Prostate gland (tissue), 2 donors: ENCODE measurements at regions not wholly inside any gene's neighbourhood (a gene's known extent, or its start where the extent isn't known, plus 50 kb on each side); places are given as distances from the start of the nearest gene placed in this dataset.

Experiments
- DNase-seq: peaks from one replicate; pipeline ENCODE4 v3.0.0-alpha.2; 2019; ENCODE audit warnings: low spot score
- H3K27ac ChIP-seq, 2 donors: fragments of 200-600 bp; sonication (generic); 2 replicates each; pipeline ENCODE4 v1.5.1; 2017 to 2019
- H3K27me3 ChIP-seq: fragments of 200-600 bp; sonication (generic); replicated peaks from 2 replicates; pipeline ENCODE4 v1.5.1; 2019; ENCODE audit not compliant: insufficient read depth
- H3K36me3 ChIP-seq, 2 donors: fragments of 200-600 bp; sonication (generic); 1 replicate in 1 of 2; 2 replicates in 1 of 2; pipeline versions ENCODE4 v1.5.1 to v1.8.1; 2017 to 2019
- H3K4me1 ChIP-seq: fragments of 200-600 bp; sonication (generic); replicated peaks from 2 replicates; pipeline ENCODE4 v1.5.1; 2019
- H3K4me3 ChIP-seq, 2 donors: fragments of 200-600 bp; sonication (generic); 2 replicates each; pipeline ENCODE4 v1.5.1; 2017 to 2019
- H3K9me3 ChIP-seq: fragments of 200-600 bp; sonication (generic); 2 replicates; pipeline ENCODE4 v1.5.1; 2017
- CTCF ChIP-seq, 4 experiments: fragments of 200-600 bp in 2 of 4; fragments of 450-650 bp in 2 of 4; sonication (generic) in 2 of 4; IDR thresholded peaks; 1 replicate in 3 of 4; 2 replicates in 1 of 4; pipeline ENCODE4 v1.5.1; 2016 to 2019; ENCODE audit warnings: antibody characterized with exemption in 4 of 4, mild to moderate bottlenecking in 2 of 4, moderate library complexity in 2 of 4
- POLR2A ChIP-seq: fragments of 450-650 bp; IDR thresholded peaks from one replicate; pipeline ENCODE4 v1.6.1; 2016; ENCODE audit warnings: antibody characterized with exemption, mild to moderate bottlenecking
- POLR2AphosphoS5 ChIP-seq: sonication (generic); formaldehyde crosslinking; IDR thresholded peaks from one replicate; pipeline ENCODE4 v1.6.1; 2017; ENCODE audit warnings: antibody characterized with exemption
- WGBS: methylation state at CpG from one replicate; pipeline ENCODE4 v1.1.5; 2018; 5-methylcytosine and 5-hydroxymethylcytosine counted together
- intact Hi-C: fragments of 100-400 bp; cut with DNase I; formaldehyde crosslinking; loops from one replicate; pipeline ENCODE4 v1.14.2; 2022

GRCh38 chr17:70013911-70014310, 61.1 kb upstream of the KCNJ16 start:
- DNase-seq, result no peak
- Histone ChIP-seq H3K36me3 (no peaks in the 10 kb centered on the region), H3K27me3 (no peaks in the 10 kb centered on the region), H3K27ac (no peak overlapping the region), H3K9me3 (no peaks in the 10 kb centered on the region), H3K4me1 (no peaks in the 10 kb centered on the region), H3K4me3 (no peak overlapping the region)
- 30% methylated on average over 4 of the region's 4 CpGs for WGBS
- intact Hi-C loops, result no loop called here
- TF ChIP-seq CTCF (IDR thresholded peaks at IDR 0.05) (no peak), POLR2A (no peak), POLR2AphosphoS5 (no peak)

GRCh38 chr17:70017112-70017511, 57.9 kb upstream of the KCNJ16 start:
- Histone ChIP-seq H3K27me3 (no peaks in the 10 kb centered on the region), H3K27ac (no peak overlapping the region), H3K4me3 (no peak overlapping the region), H3K9me3 (no peaks in the 10 kb centered on the region), H3K4me1 (no peaks in the 10 kb centered on the region), H3K36me3 (no peaks in the 10 kb centered on the region)
- DNase-seq, result no peak
- no peak for TF ChIP-seq CTCF (IDR thresholded peaks at IDR 0.05)
- no peak for TF ChIP-seq POLR2AphosphoS5
- TF ChIP-seq POLR2A, result no peak
- intact Hi-C loops, result no loop called here
- WGBS, result 100% methylated on average over 1 of the region's 1 CpG

DNA sequence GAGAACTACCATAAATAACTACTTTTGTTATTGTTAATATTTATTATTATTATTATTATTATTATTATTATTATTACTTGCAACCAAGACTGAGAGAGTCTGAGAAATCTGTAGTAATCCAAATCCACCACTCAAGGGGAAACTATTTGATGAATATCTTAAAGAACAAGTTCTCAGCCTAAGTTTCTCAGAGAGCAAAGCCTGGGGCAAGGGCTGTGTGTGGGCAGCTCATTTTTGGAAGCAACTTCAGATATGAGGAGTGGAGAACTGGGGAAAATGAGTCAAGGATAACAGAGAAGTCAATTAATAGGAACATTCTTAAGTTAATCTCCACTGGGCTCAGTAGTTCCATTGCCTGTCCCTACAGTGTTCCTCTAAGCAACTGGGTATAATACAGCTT, 57.1 kb upstream of the KCNJ16 start:
- Histone ChIP-seq H3K4me3 (no peak overlapping the region), H3K27ac (no peak overlapping the region), H3K9me3 (no peaks in the 10 kb centered on the region), H3K4me1 (no peaks in the 10 kb centered on the region), H3K36me3 (no peaks in the 10 kb centered on the region), H3K27me3 (no peaks in the 10 kb centered on the region)
- DNase-seq, result no peak
- intact Hi-C loops, result no loop called here
- TF ChIP-seq POLR2AphosphoS5 (no peak), POLR2A (no peak), CTCF (IDR thresholded peaks at IDR 0.05) (no peak)

GRCh38 chr17:70021726-70022125, 53.3 kb upstream of the KCNJ16 start:
- Histone ChIP-seq H3K9me3 (no peaks in the 10 kb centered on the region), H3K27me3 (no peaks in the 10 kb centered on the region), H3K4me1 (no peaks in the 10 kb centered on the region), H3K4me3 (no peak overlapping the region), H3K27ac (no peak overlapping the region), H3K36me3 (no peaks in the 10 kb centered on the region)
- intact Hi-C loops, result no loop called here
- WGBS, result 63% methylated on average over 5 of the region's 5 CpGs
- TF ChIP-seq CTCF (IDR thresholded peaks at IDR 0.05), result no peak
- TF ChIP-seq POLR2AphosphoS5, result no peak
- no peak for TF ChIP-seq POLR2A
- DNase-seq, result no peak

DNA sequence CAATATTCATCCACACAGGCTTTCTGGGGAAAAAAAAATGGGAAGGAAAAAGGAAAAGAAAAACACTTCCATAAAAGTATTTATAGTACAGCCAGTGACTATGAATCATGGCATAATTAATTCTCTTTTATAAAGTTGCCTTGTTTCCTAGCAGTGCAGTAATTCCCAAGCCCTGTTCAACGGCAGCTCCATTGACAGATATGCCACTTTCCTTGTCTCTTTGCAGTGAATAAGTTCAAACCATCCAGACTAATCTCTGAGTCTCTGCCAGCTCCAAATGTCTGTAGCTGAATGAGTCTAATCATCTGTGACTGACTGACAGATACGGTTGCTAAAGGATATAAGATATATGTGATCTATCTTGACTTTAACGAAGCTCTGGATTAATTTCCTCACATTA, 52.9 kb upstream of the KCNJ16 start:
- intact Hi-C loops, result no loop called here
- Histone ChIP-seq H3K36me3 (no peaks in the 10 kb centered on the region), H3K27me3 (no peaks in the 10 kb centered on the region), H3K4me3 (no peak overlapping the region), H3K27ac (no peak overlapping the region), H3K4me1 (no peaks in the 10 kb centered on the region), H3K9me3 (no peaks in the 10 kb centered on the region)
- DNase-seq, result no peak
- no peak for TF ChIP-seq POLR2AphosphoS5
- no peak for TF ChIP-seq CTCF (IDR thresholded peaks at IDR 0.05)
- TF ChIP-seq POLR2A, result no peak
- WGBS, result 41% methylated on average over 3 of the region's 3 CpGs
